HepG2 (cell line): ENCODE measurements at regions not wholly inside any gene's neighbourhood (a gene's known extent, or its start where the extent isn't known, plus 50 kb on each side); places are given as distances from the start of the nearest gene placed in this dataset.

Experiments used
- CTCF ChIP-seq: sonication (generic); formaldehyde crosslinking; IDR thresholded peaks from 2 replicates; pipeline ENCODE4 v1.5.0; 2020; ENCODE audit warnings: mild to moderate bottlenecking, missing genetic modification reagents, moderate library complexity
- EP300 ChIP-seq, 3 experiments: sonication (generic) in 1 of 3; formaldehyde crosslinking in 1 of 3; IDR thresholded peaks; 2 replicates each; pipeline versions ENCODE4 v1.5.1 to v1.6.1; 2011 to 2020; ENCODE audit warnings: low read depth in 2 of 3, low read length in 2 of 3, borderline replicate concordance in 1 of 3, improper control_type of control experiment in 1 of 3, mild to moderate bottlenecking in 1 of 3, missing genetic modification reagents in 1 of 3, moderate library complexity in 1 of 3
- HMG20A ChIP-seq: IDR thresholded peaks from 2 replicates; pipeline ENCODE4 v1.6.1; 2016; ENCODE audit warnings: borderline replicate concordance
- MAF1 ChIP-seq: sonication (generic); formaldehyde crosslinking; IDR thresholded peaks from 2 replicates; pipeline ENCODE4 v1.5.0; 2020; ENCODE audit warnings: missing genetic modification reagents, borderline replicate concordance
- POLR2A ChIP-seq, 2 experiments: IDR thresholded peaks; 2 replicates each; pipeline ENCODE4 v1.6.1; 2011; ENCODE audit warnings: low read depth in 2 of 2, low read length in 2 of 2, mild to moderate bottlenecking in 1 of 2, moderate library complexity in 1 of 2; ENCODE audit not compliant: insufficient read depth in 1 of 2
- RARA ChIP-seq: IDR thresholded peaks from 2 replicates; pipeline ENCODE4 v1.6.1; 2016; ENCODE audit warnings: missing genetic modification reagents, missing compliant biosample characterization
- RERE ChIP-seq: IDR thresholded peaks from 2 replicates; pipeline ENCODE4 v1.6.1; 2016; ENCODE audit warnings: low read depth, missing genetic modification reagents, missing compliant biosample characterization
- SP2 ChIP-seq: sonication (generic); formaldehyde crosslinking; IDR thresholded peaks from 2 replicates; pipeline ENCODE4 v1.5.1; 2020; ENCODE audit warnings: mild to moderate bottlenecking, missing genetic modification reagents
- TP53 ChIP-seq: sonication (generic); formaldehyde crosslinking; conservative IDR thresholded peaks from 2 replicates; pipeline ENCODE4 v1.4.0; 2020; ENCODE audit warnings: missing genetic modification reagents
- ZBTB21 ChIP-seq: sonication (generic); formaldehyde crosslinking; IDR thresholded peaks from 2 replicates; pipeline ENCODE4 v1.4.0; 2020; ENCODE audit warnings: missing genetic modification reagents
- ZBTB33 ChIP-seq: sonication (generic); formaldehyde crosslinking; IDR thresholded peaks from 2 replicates; pipeline ENCODE4 v1.4.0; 2020; ENCODE audit warnings: missing genetic modification reagents
- ZNF24 ChIP-seq: fragments of 450-650 bp; IDR thresholded peaks from 2 replicates; pipeline ENCODE4 v1.6.1; 2017; ENCODE audit warnings: antibody characterized with exemption, mild to moderate bottlenecking

- no peak for TF ChIP-seq POLR2A (IDR thresholded peaks at IDR 0.05; ENCODE audit: insufficient read depth in 1 of 2, low read depth in 2 of 2, low read length in 2 of 2)
- TF ChIP-seq RERE (CRISPR knock-in tag): no peak
- no peak for TF ChIP-seq MAF1 (CRISPR knock-in tag)
- TF ChIP-seq EP300 (IDR thresholded peaks at IDR 0.05; ENCODE audit: low read depth in 2 of 2, low read length in 2 of 2): no peak
- TF ChIP-seq EP300 (CRISPR knock-in tag; IDR thresholded peaks at IDR 0.05; ENCODE audit: borderline replicate concordance): no peak
- no peak for TF ChIP-seq ZBTB21 (CRISPR knock-in tag)
- no peak for TF ChIP-seq ZNF24
- TF ChIP-seq RARA (CRISPR knock-in tag): no peak
- TF ChIP-seq HMG20A (CRISPR knock-in tag): no peak
- no peak for TF ChIP-seq SP2 (CRISPR knock-in tag)
- no peak for TF ChIP-seq TP53 (CRISPR knock-in tag)
- no peak for TF ChIP-seq CTCF (CRISPR knock-in tag)
- no peak for TF ChIP-seq ZBTB33 (CRISPR knock-in tag)
Measured at GRCh38 chr14:35949920-35950513, 123.9 kb downstream of the BRMS1L start.
